CD4-positive, alpha-beta T cell (primary cell): ENCODE measurements at regions not wholly inside any gene's neighbourhood (a gene's known extent, or its start where the extent isn't known, plus 50 kb on each side); places are given as distances from the start of the nearest gene placed in this dataset.
"Not testable (repeated sequence)": the region's sequence is repeated elsewhere in the genome, so short reads cannot be mapped to it uniquely, and the experiment has no call there.

ENCODE experiments used
- ATAC-seq: fragments of 200-7000 bp; cut with Tn5 transposase; one replicate; pipeline ENCODE4 v1.10.0; 2022; ENCODE audit warnings: mild to moderate bottlenecking; ENCODE audit not compliant: poor library complexity
- CTCF ChIA-PET: fragments of 350-600 bp; sonication (Branson Sonifier 250); formaldehyde crosslinking; loops from one replicate; lab custom pipeline; 2021; ENCODE audit warnings: antibody characterized with exemption, inconsistent platforms; lab: Charles Lee
- POLR2A ChIA-PET: fragments of 350-600 bp; sonication (Branson Sonifier 250); formaldehyde crosslinking; loops from one replicate; lab custom pipeline; 2021; ENCODE audit warnings: antibody characterized with exemption, inconsistent platforms; lab: Charles Lee
- DNase-seq, 14 experiments: peaks; one replicate each; pipeline ENCODE4 v3.0.0-alpha.2; 2013 to 2020; ENCODE audit warnings: mixed read lengths in 2 of 14
- H3K27ac ChIP-seq, 2 donors: one replicate each; pipeline versions ENCODE4 v1.5.1 to v1.7.0; 2013; ENCODE audit warnings: low read length in 2 of 2, low read depth in 1 of 2, mild to moderate bottlenecking in 1 of 2
- H3K27me3 ChIP-seq, 2 experiments: 1 replicate in 1 of 2; 2 replicates in 1 of 2; pipeline versions ENCODE4 v1.6.1 to v1.7.0; 2013; ENCODE audit warnings: low read length in 2 of 2, control low read depth in 1 of 2, mild to moderate bottlenecking in 1 of 2, moderate library complexity in 1 of 2; ENCODE audit not compliant: insufficient read depth in 2 of 2, control insufficient read depth in 1 of 2
- H3K36me3 ChIP-seq: one replicate; pipeline ENCODE4 v1.6.1; 2013; ENCODE audit warnings: low read length, control low read depth; ENCODE audit not compliant: insufficient read depth
- H3K4me1 ChIP-seq: one replicate; pipeline ENCODE4 v1.6.1; 2013; ENCODE audit warnings: low read length, control low read depth; ENCODE audit not compliant: insufficient read depth
- H3K4me3 ChIP-seq: one replicate; pipeline ENCODE4 v1.5.1; 2013; ENCODE audit warnings: mild to moderate bottlenecking, low read length, moderate library complexity
- H3K9me3 ChIP-seq, 2 experiments: 1 replicate in 1 of 2; 2 replicates in 1 of 2; pipeline versions ENCODE4 v1.6.1 to v1.7.0; 2013; ENCODE audit warnings: low read length in 2 of 2, mild to moderate bottlenecking in 2 of 2, control low read depth in 1 of 2, moderate library complexity in 1 of 2; ENCODE audit not compliant: control insufficient read depth in 1 of 2, insufficient read depth in 1 of 2
- H3K27ac Mint-ChIP-seq: one replicate; pipeline ENCODE4 v1.8.0; 2020; ENCODE audit warnings: mixed read lengths
- H3K27me3 Mint-ChIP-seq: one replicate; pipeline ENCODE4 v1.8.0; 2021; ENCODE audit warnings: mixed read lengths
- H3K36me3 Mint-ChIP-seq: one replicate; pipeline ENCODE4 v1.8.0; 2021; ENCODE audit warnings: low read depth, mixed read lengths
- H3K4me1 Mint-ChIP-seq: one replicate; pipeline ENCODE4 v1.8.0; 2021; ENCODE audit warnings: low read depth, mixed read lengths
- H3K4me3 Mint-ChIP-seq: one replicate; pipeline ENCODE4 v1.8.0; 2020; ENCODE audit warnings: mild to moderate bottlenecking, mixed read lengths
- H3K9me3 Mint-ChIP-seq: one replicate; pipeline ENCODE4 v1.8.0; 2020; ENCODE audit warnings: mixed read lengths
- intact Hi-C, 2 experiments: fragments of 100-400 bp; cut with DNase I in 1 of 2; cut with micrococcal nuclease in 1 of 2; formaldehyde crosslinking; loops; one replicate each; pipeline versions ENCODE4 v1.15.1 to v1.9.0; 2023 to 2025; cut with DNase I, micrococcal nuclease
- TF ChIP-seq, protein P1 (sequence below): fragments of 200-600 bp; IDR thresholded peaks from one replicate; pipeline ENCODE4 v1.8.0; 2022; ENCODE audit warnings: antibody characterized with exemption, mild to moderate bottlenecking

DNA sequence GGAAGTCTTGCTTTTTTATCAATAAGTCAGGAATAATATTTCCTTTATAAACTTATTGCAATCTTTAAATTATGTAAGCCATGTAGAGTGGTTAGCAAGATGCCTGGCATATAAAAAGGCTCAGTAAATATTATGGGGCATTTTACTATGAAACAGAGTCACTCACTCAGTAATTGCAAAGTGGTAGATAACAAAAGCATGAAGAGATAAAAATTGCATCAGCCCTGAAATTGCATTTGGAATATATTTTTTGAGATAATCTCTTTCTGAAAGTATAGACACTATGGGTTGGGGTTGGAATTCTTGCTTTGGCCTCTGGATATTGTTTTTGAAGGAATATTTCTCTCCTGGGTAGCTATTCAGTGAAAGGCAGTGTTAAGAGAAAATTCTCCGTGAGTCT, 188.6 kb downstream of the JRKL start:
- ChIA-PET CTCF (no interaction called here), POLR2A (no interaction called here)
- H3K36me3 ChIP-seq, result no peaks in the 10 kb centered on the region
- Mint-ChIP-seq H3K27me3 (peaks cover 9% of the 10 kb centered on the region), H3K4me1 (no peaks in the 10 kb centered on the region), H3K4me3 (no peak overlapping the region), H3K9me3 (no peaks in the 10 kb centered on the region), H3K36me3 (no peaks in the 10 kb centered on the region), H3K27ac (no peak overlapping the region)
- H3K9me3 ChIP-seq, result no peaks in the 10 kb centered on the region
- H3K27ac ChIP-seq, result no peak overlapping the region
- no peak overlapping the region for H3K4me3 ChIP-seq
- no peak for DNase-seq
- no peak for ATAC-seq
- no peaks in the 10 kb centered on the region for H3K4me1 ChIP-seq
- no peaks in the 10 kb centered on the region for H3K27me3 ChIP-seq
- intact Hi-C loops, result no loop called here
- TF ChIP-seq, protein P1, sequence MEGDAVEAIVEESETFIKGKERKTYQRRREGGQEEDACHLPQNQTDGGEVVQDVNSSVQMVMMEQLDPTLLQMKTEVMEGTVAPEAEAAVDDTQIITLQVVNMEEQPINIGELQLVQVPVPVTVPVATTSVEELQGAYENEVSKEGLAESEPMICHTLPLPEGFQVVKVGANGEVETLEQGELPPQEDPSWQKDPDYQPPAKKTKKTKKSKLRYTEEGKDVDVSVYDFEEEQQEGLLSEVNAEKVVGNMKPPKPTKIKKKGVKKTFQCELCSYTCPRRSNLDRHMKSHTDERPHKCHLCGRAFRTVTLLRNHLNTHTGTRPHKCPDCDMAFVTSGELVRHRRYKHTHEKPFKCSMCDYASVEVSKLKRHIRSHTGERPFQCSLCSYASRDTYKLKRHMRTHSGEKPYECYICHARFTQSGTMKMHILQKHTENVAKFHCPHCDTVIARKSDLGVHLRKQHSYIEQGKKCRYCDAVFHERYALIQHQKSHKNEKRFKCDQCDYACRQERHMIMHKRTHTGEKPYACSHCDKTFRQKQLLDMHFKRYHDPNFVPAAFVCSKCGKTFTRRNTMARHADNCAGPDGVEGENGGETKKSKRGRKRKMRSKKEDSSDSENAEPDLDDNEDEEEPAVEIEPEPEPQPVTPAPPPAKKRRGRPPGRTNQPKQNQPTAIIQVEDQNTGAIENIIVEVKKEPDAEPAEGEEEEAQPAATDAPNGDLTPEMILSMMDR, result no peak

DNA sequence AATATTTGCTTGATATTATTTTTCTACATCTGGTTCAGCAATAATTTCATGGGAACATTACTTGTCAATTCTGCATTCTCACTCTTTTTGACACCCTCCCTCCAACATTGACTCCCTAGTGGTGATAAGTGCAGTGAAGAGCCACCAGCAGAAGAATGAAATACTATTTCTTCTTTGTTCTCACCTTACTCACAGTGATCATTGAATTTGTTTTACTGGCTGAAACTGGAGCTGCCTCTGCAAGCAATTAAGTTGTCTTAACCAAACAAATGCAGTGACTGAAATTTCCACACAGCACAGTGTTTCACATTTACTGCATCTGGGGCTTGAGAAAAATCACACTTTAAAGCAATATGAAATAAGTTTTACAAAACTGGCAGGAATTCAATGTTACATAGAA, 189.8 kb downstream of the JRKL start:
- Mint-ChIP-seq H3K27ac (no peak overlapping the region), H3K9me3 (no peaks in the 10 kb centered on the region), H3K27me3 (peaks cover 9% of the 10 kb centered on the region), H3K4me1 (no peaks in the 10 kb centered on the region), H3K4me3 (no peak overlapping the region), H3K36me3 (no peaks in the 10 kb centered on the region)
- H3K27me3 ChIP-seq, result no peaks in the 10 kb centered on the region
- POLR2A ChIA-PET, result no interaction called here
- TF ChIP-seq, protein P1, result no peak
- no peaks in the 10 kb centered on the region for H3K36me3 ChIP-seq
- DNase-seq (no peak), ATAC-seq (no peak)
- intact Hi-C loops, result no loop called here
- H3K9me3 ChIP-seq, result no peaks in the 10 kb centered on the region
- H3K4me1 ChIP-seq, result no peaks in the 10 kb centered on the region
- no peak overlapping the region for H3K27ac ChIP-seq
- CTCF ChIA-PET, result no interaction called here
- H3K4me3 ChIP-seq, result no peak overlapping the region

DNA sequence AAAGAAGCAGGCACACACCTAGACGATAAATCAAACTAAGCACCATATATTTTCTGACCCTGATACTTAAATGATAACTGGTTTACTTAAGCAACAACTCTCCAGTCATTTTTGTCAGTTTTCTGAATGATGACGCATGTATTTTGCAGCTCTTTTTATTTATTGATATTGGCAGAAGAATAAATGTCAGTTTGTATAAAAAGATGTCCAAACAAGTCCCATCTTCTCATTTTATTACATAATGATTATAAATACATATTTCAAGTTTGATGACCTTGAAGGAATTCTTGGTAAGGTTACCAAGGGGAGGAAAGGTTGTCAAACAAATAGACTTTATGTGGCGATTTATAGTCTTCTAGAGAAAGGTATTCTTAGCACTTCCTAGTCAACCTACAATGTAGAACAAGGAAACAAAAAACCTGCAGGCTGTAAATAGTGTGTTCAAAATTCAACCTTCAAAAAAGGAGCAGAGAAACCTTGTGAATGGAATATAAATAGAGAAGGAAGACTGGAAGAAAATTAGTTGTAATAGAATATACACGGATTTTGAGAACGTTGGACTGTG, 190.7 kb downstream of the JRKL start:
- Mint-ChIP-seq H3K4me3 (no peak overlapping the region), H3K9me3 (no peaks in the 10 kb centered on the region), H3K27me3 (peaks cover 9% of the 10 kb centered on the region), H3K4me1 (no peaks in the 10 kb centered on the region), H3K36me3 (no peaks in the 10 kb centered on the region), H3K27ac (no peak overlapping the region)
- DNase-seq (no peak), ATAC-seq (no peak)
- Histone ChIP-seq H3K9me3 (no peaks in the 10 kb centered on the region), H3K36me3 (no peaks in the 10 kb centered on the region), H3K4me3 (no peak overlapping the region), H3K27ac (no peak overlapping the region), H3K27me3 (no peaks in the 10 kb centered on the region), H3K4me1 (no peaks in the 10 kb centered on the region)
- TF ChIP-seq, protein P1, result no peak
- ChIA-PET CTCF (no interaction called here), POLR2A (no interaction called here)
- intact Hi-C loops, result no loop called here

GRCh38 chr11:96585944-96586880, 196.4 kb downstream of the JRKL start:
- H3K27me3 ChIP-seq, H3K36me3 Mint-ChIP-seq, H3K4me1 Mint-ChIP-seq, intact Hi-C loops, CTCF ChIA-PET, H3K36me3 ChIP-seq, DNase-seq, POLR2A ChIA-PET, H3K4me3 ChIP-seq, H3K27ac ChIP-seq, H3K4me1 ChIP-seq, H3K9me3 Mint-ChIP-seq, H3K27me3 Mint-ChIP-seq, H3K9me3 ChIP-seq, H3K27ac Mint-ChIP-seq, H3K4me3 Mint-ChIP-seq, ATAC-seq: not testable (repeated sequence)

DNA sequence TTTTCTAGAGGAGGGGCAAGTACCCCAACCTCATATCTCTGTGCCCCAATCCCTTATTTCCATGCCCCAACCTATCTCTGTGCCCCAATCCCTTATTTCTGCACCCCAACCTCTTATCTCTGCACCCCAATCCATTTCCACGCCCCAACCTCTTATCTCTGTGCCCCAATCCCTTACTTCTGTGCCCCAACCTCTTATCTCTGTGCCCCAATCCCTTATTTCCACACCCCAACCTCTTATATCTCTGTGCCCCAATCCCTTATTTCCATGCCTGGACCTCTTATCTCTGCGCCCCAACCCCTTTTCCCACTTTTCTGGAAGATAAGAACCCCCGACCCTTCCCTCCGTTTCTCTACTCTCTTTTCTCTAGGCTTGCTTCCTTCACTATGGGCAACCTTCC, 199.0 kb downstream of the JRKL start:
- CTCF ChIA-PET, H3K27me3 ChIP-seq, H3K27me3 Mint-ChIP-seq, H3K36me3 Mint-ChIP-seq, H3K27ac ChIP-seq, DNase-seq, H3K4me3 Mint-ChIP-seq, ATAC-seq, POLR2A ChIA-PET, H3K9me3 ChIP-seq, H3K27ac Mint-ChIP-seq, intact Hi-C loops, H3K9me3 Mint-ChIP-seq, H3K36me3 ChIP-seq, H3K4me1 ChIP-seq, H3K4me1 Mint-ChIP-seq, H3K4me3 ChIP-seq: not testable (repeated sequence)
